NCI-H1694 (cell line): ENCODE measurements at regions not wholly inside any gene's neighbourhood (a gene's known extent, or its start where the extent isn't known, plus 50 kb on each side); places are given as distances from the start of the nearest gene placed in this dataset.
"Not testable (repeated sequence)": the region's sequence is repeated elsewhere in the genome, so short reads cannot be mapped to it uniquely, and the experiment has no call there.

Experiments
- DNase-seq: peaks from one replicate; lab custom pipeline; 2025; lab: John Stamatoyannopoulos, UW

GRCh38 chr20:54848984-54849538 lies 373.7 kb downstream of the DOK5 start:
- DNase-seq: no peak

- DNase-seq: no peak
Measured at GRCh38 chr20:54848262-54848661, 372.9 kb downstream of the DOK5 start.

- DNase-seq: no peak
Measured at GRCh38 chr20:54846948-54847347, 371.6 kb downstream of the DOK5 start.

- no peak for DNase-seq
Measured at GRCh38 chr20:54844346-54844745, 369.0 kb downstream of the DOK5 start.

GRCh38 chr20:54843865-54844264 lies 368.5 kb downstream of the DOK5 start:
- no peak for DNase-seq

- DNase-seq: no peak
Measured at GRCh38 chr20:54843431-54843830, 368.0 kb downstream of the DOK5 start.

GRCh38 chr20:54839224-54839623 lies 363.8 kb downstream of the DOK5 start:
- no peak for DNase-seq

- no peak for DNase-seq
Measured at GRCh38 chr20:54837226-54837625, 361.8 kb downstream of the DOK5 start.

- DNase-seq: no peak
Measured at GRCh38 chr20:54822386-54822785, 347.0 kb downstream of the DOK5 start.

GRCh38 chr20:54820392-54820791 lies 345.0 kb downstream of the DOK5 start:
- no peak for DNase-seq

- no peak for DNase-seq
Measured at GRCh38 chr20:54806462-54806861, 331.1 kb downstream of the DOK5 start.

GRCh38 chr20:54794874-54795273 lies 319.5 kb downstream of the DOK5 start:
- DNase-seq: no peak

GRCh38 chr20:54794110-54794509 lies 318.7 kb downstream of the DOK5 start:
- no peak for DNase-seq

GRCh38 chr20:54793291-54793992 lies 318.0 kb downstream of the DOK5 start:
- DNase-seq: no peak

GRCh38 chr20:54792688-54793087 lies 317.3 kb downstream of the DOK5 start:
- no peak for DNase-seq

- DNase-seq: not testable (repeated sequence)
Measured at GRCh38 chr20:54788260-54788659, 312.9 kb downstream of the DOK5 start.

- not testable (repeated sequence) for DNase-seq
Measured at GRCh38 chr20:54782758-54783157, 307.4 kb downstream of the DOK5 start.

GRCh38 chr20:54774426-54774825 lies 299.0 kb downstream of the DOK5 start:
- no peak for DNase-seq

GRCh38 chr20:54773643-54774000 lies 298.2 kb downstream of the DOK5 start:
- no peak for DNase-seq

GRCh38 chr20:54772893-54773642 lies 297.7 kb downstream of the DOK5 start:
- no peak for DNase-seq

- no peak for DNase-seq
Measured at GRCh38 chr20:54766483-54766882, 291.1 kb downstream of the DOK5 start.

- DNase-seq: no peak
Measured at GRCh38 chr20:54763366-54763765, 288.0 kb downstream of the DOK5 start.

GRCh38 chr20:54759589-54759988 lies 284.2 kb downstream of the DOK5 start:
- no peak for DNase-seq
